ENCODE measurements at regions not wholly inside any gene's neighbourhood (a gene's known extent, or its start where the extent isn't known, plus 50 kb on each side); places are given as distances from the start of the nearest gene placed in this dataset.
A peak's percentile ranks its signal among the peaks of the same experiment; 100 is the strongest.

DNA sequence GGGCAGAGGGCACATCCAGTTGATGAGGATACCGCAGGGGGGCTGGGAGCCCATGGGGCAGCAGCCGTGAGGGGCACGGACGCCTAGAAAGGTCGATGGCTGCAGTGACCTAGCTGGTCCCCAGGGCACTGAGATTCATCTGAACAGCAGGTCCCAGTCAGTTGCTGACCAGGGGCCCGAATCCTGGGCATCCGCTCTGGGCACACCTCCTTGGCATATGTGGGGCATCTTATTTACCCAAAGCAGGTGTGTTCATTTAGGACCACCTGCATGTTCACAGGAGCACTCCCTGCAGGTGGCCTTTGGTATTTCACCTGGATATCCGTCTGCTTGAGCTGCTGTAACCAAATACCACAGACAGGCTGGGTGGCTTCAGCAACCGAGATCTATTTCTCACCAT, 72.0 kb upstream of the ODC1 start:
- peaks cover 5% of the 10 kb centered on the region for H3K4me1 ChIP-seq (ENCODE audit: insufficient read depth, low read length)
- no peak overlapping the region for H3K4me2 ChIP-seq (ENCODE audit: low read length)
- ATAC-seq: no peak
- ChIA-PET CTCF (no interaction called here), POLR2A (ENCODE audit: unreplicated experiment) (no interaction called here)
- no peaks in the 10 kb centered on the region for H3K9me3 ChIP-seq (ENCODE audit: low read length)
- TF ChIP-seq, protein P1, sequence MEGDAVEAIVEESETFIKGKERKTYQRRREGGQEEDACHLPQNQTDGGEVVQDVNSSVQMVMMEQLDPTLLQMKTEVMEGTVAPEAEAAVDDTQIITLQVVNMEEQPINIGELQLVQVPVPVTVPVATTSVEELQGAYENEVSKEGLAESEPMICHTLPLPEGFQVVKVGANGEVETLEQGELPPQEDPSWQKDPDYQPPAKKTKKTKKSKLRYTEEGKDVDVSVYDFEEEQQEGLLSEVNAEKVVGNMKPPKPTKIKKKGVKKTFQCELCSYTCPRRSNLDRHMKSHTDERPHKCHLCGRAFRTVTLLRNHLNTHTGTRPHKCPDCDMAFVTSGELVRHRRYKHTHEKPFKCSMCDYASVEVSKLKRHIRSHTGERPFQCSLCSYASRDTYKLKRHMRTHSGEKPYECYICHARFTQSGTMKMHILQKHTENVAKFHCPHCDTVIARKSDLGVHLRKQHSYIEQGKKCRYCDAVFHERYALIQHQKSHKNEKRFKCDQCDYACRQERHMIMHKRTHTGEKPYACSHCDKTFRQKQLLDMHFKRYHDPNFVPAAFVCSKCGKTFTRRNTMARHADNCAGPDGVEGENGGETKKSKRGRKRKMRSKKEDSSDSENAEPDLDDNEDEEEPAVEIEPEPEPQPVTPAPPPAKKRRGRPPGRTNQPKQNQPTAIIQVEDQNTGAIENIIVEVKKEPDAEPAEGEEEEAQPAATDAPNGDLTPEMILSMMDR (conservative IDR thresholded peaks at IDR 0.05; ENCODE audit: low read depth, low read length): peak; percentile 54; the same call in 1 of the 2 replicates
- no peak for TF ChIP-seq EZH2phosphoT487 (IDR thresholded peaks at IDR 0.05; ENCODE audit: borderline replicate concordance, low read length)
- TF ChIP-seq EZH2 (IDR thresholded peaks at IDR 0.05; ENCODE audit: low read length, unreplicated experiment): no peak
- no peak overlapping the region for H3K27ac ChIP-seq (ENCODE audit: low read length)
- no peaks in the 10 kb centered on the region for H3K36me3 ChIP-seq (ENCODE audit: low read depth, low read length)
- H3K79me2 ChIP-seq (ENCODE audit: low read length): no peaks in the 10 kb centered on the region
- DNase-seq: peak; percentile 41
- intact Hi-C loops (cut with micrococcal nuclease): no loop called here
- H3K27me3 ChIP-seq (ENCODE audit: low read length): no peaks in the 10 kb centered on the region
- no peaks in the 10 kb centered on the region for H3F3A ChIP-seq (ENCODE audit: low read length, unreplicated experiment)
- H3K9me2 ChIP-seq (replicated peaks; ENCODE audit: low read length): no peaks in the 10 kb centered on the region
- H2AFZ ChIP-seq (ENCODE audit: low read length): no peak overlapping the region
- H3K4me3 ChIP-seq (ENCODE audit: low read length): no peak overlapping the region
- no peak overlapping the region for H3K9ac ChIP-seq (ENCODE audit: low read length)
- BruUV-seq (replicated peaks): no TSS peak
- H4K20me1 ChIP-seq (ENCODE audit: low read length): no peaks in the 10 kb centered on the region

DNA sequence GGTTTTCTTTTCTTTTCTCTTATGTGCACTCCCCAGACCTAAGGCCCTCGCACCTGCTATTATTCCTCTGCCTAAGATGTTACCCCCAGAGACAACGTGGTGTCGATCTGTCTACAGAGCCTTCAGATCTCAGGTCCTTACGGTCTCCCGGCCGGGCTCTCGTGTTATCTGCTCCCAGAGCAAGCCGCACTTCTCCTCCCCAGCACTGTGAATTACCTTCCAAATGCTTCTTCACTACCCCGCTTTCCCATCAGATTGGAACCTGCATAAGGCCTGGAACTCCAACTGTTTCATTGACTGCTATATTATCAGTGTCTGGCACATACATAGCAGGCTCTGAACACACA, 71.2 kb upstream of the ODC1 start:
- intact Hi-C loops (cut with micrococcal nuclease): no loop called here
- DNase-seq (no peak), ATAC-seq (no peak)
- H3F3A ChIP-seq (ENCODE audit: low read length, unreplicated experiment): peaks cover 2% of the 10 kb centered on the region
- no peak overlapping the region for H3K9ac ChIP-seq (ENCODE audit: low read length)
- BruUV-seq (replicated peaks): no TSS peak
- H3K79me2 ChIP-seq (ENCODE audit: low read length): no peaks in the 10 kb centered on the region
- no peaks in the 10 kb centered on the region for H3K36me3 ChIP-seq (ENCODE audit: low read depth, low read length)
- H3K27me3 ChIP-seq (ENCODE audit: low read length): no peaks in the 10 kb centered on the region
- no peak overlapping the region for H3K4me2 ChIP-seq (ENCODE audit: low read length)
- H3K4me3 ChIP-seq (ENCODE audit: low read length): no peak overlapping the region
- H3K4me1 ChIP-seq (ENCODE audit: insufficient read depth, low read length): peaks cover 11% of the 10 kb centered on the region
- H3K27ac ChIP-seq (ENCODE audit: low read length): no peak overlapping the region
- no peaks in the 10 kb centered on the region for H3K9me2 ChIP-seq (replicated peaks; ENCODE audit: low read length)
- TF ChIP-seq EZH2 (IDR thresholded peaks at IDR 0.05; ENCODE audit: low read length, unreplicated experiment): no peak
- TF ChIP-seq, protein P1 (conservative IDR thresholded peaks at IDR 0.05; ENCODE audit: low read depth, low read length): no peak
- TF ChIP-seq EZH2phosphoT487 (IDR thresholded peaks at IDR 0.05; ENCODE audit: borderline replicate concordance, low read length): no peak
- H2AFZ ChIP-seq (ENCODE audit: low read length): no peak overlapping the region
- ChIA-PET POLR2A (ENCODE audit: unreplicated experiment) (no interaction called here), CTCF (no interaction called here)
- no peaks in the 10 kb centered on the region for H3K9me3 ChIP-seq (ENCODE audit: low read length)
- H4K20me1 ChIP-seq (ENCODE audit: low read length): no peaks in the 10 kb centered on the region

DNA sequence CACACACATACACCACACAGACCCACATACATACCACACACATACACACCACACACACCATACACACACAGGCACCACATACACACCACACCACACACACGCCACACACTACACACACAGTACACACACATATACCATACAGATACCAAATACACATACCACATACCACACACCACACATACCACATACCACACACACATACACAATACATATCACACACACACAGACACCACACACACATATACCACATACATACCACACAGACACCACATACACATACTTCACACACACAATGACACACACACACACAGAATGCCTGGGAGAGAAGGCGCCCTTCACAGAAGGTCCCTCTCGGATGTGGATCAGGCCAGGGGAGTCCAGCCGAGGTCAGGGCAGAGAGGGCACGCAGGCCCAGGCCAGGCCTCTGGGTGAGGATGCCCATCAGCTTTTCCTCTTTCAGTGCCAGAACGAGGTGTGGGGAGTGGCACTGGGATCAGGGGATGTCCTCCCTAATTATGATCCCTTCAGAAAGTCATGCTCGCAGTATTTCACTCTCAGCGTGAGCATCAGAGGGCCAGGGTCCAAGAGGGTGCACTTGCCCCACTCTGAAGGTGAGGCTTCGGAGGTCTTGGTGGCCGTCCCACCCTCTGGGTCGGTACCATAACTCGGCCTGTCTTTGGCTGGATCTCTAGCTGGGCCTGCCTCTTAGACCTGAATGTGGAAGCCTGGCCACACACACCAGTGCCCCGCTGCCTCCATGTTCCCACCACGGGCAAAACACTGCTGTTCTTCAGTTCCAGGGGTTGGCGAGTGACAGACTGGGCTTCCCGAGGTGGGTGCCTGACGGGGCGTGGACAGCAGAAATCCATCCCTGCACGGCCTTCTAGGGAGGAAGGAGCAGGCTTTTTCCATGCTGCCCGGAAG, 70.6 kb upstream of the ODC1 start:
- Histone ChIP-seq H3K9me2 (replicated peaks; ENCODE audit: low read length) (no peaks in the 10 kb centered on the region), H3F3A (ENCODE audit: low read length, unreplicated experiment) (peaks cover 6% of the 10 kb centered on the region), H3K4me3 (ENCODE audit: low read length) (no peak overlapping the region), H3K9me3 (ENCODE audit: low read length) (no peaks in the 10 kb centered on the region), H3K4me1 (ENCODE audit: insufficient read depth, low read length) (peaks cover 18% of the 10 kb centered on the region), H4K20me1 (ENCODE audit: low read length) (no peaks in the 10 kb centered on the region), H3K79me2 (ENCODE audit: low read length) (no peaks in the 10 kb centered on the region), H3K27ac (ENCODE audit: low read length) (no peak overlapping the region), H2AFZ (ENCODE audit: low read length) (no peak overlapping the region), H3K36me3 (ENCODE audit: low read depth, low read length) (no peaks in the 10 kb centered on the region), H3K4me2 (ENCODE audit: low read length) (no peak overlapping the region), H3K27me3 (ENCODE audit: low read length) (no peaks in the 10 kb centered on the region), H3K9ac (ENCODE audit: low read length) (no peak overlapping the region)
- intact Hi-C loops (cut with micrococcal nuclease): no loop called here
- CTCF ChIA-PET: no interaction called here
- no peak for TF ChIP-seq EZH2phosphoT487 (IDR thresholded peaks at IDR 0.05; ENCODE audit: borderline replicate concordance, low read length)
- TF ChIP-seq, protein P1 (conservative IDR thresholded peaks at IDR 0.05; ENCODE audit: low read depth, low read length): no peak
- no peak for TF ChIP-seq EZH2 (IDR thresholded peaks at IDR 0.05; ENCODE audit: low read length, unreplicated experiment)
- no peak for ATAC-seq
- no TSS peak for BruUV-seq (replicated peaks)
- POLR2A ChIA-PET (ENCODE audit: unreplicated experiment): no interaction called here
- no peak for DNase-seq

Measured in PC-3 (cell line).